Fibroblast of lung (primary cell): ENCODE measurements at regions not wholly inside any gene's neighbourhood (a gene's known extent, or its start where the extent isn't known, plus 50 kb on each side); places are given as distances from the start of the nearest gene placed in this dataset.

Source experiments
- DNase-seq, 2 donors: peaks; one replicate each; pipeline versions ENCODE4 v3.0.0 to v3.0.0-alpha.2; 2010; ENCODE audit warnings: low read depth in 2 of 2
- H2AFZ ChIP-seq: 2 replicates; pipeline ENCODE4 v1.5.1; 2012; ENCODE audit warnings: low read length, control low read depth, inconsistent platforms
- H3K27ac ChIP-seq: 2 replicates; pipeline ENCODE4 v1.5.1; 2011; ENCODE audit warnings: low read length, control low read depth; ENCODE audit not compliant: insufficient read depth
- H3K27me3 ChIP-seq: 2 replicates; pipeline ENCODE4 v1.5.1; 2011; ENCODE audit warnings: mild to moderate bottlenecking, low read length; ENCODE audit not compliant: control insufficient read depth, insufficient read depth
- H3K36me3 ChIP-seq: 2 replicates; pipeline ENCODE4 v1.5.1; 2011; ENCODE audit warnings: low read length; ENCODE audit not compliant: control insufficient read depth, insufficient read depth
- H3K4me1 ChIP-seq: 2 replicates; pipeline ENCODE4 v1.5.1; 2011; ENCODE audit warnings: low read length; ENCODE audit not compliant: control insufficient read depth, insufficient read depth; ENCODE audit errors: extremely low read depth
- H3K4me2 ChIP-seq: 2 replicates; pipeline ENCODE4 v1.5.1; 2011; ENCODE audit warnings: low read length, control low read depth; ENCODE audit not compliant: insufficient read depth; ENCODE audit errors: extremely low read depth
- H3K4me3 ChIP-seq, 4 experiments: fragments of 200-600 bp in 1 of 4; sonication (generic) in 1 of 4; replicated peaks in 1 of 4; 2 replicates each; pipeline ENCODE4 v1.5.1; 2011 to 2016; ENCODE audit warnings: low read length in 4 of 4, low read depth in 3 of 4, mild to moderate bottlenecking in 3 of 4, control low read depth in 2 of 4, inconsistent platforms in 1 of 4, mixed read lengths in 1 of 4; ENCODE audit not compliant: insufficient read depth in 1 of 4; ENCODE audit errors: control extremely low read depth in 1 of 4
- H3K79me2 ChIP-seq: 2 replicates; pipeline ENCODE4 v1.5.1; 2012; ENCODE audit warnings: mild to moderate bottlenecking, low read length, inconsistent platforms; ENCODE audit not compliant: control insufficient read depth, insufficient read depth
- H3K9ac ChIP-seq: 2 replicates; pipeline ENCODE4 v1.5.1; 2011; ENCODE audit warnings: mild to moderate bottlenecking, low read length, control low read depth; ENCODE audit not compliant: insufficient read depth
- H3K9me3 ChIP-seq: 2 replicates; pipeline ENCODE4 v1.5.1; 2012; ENCODE audit warnings: low read depth, low read length; ENCODE audit not compliant: control insufficient read depth, insufficient read depth
- H4K20me1 ChIP-seq: 2 replicates; pipeline ENCODE4 v1.5.1; 2011; ENCODE audit warnings: low read length; ENCODE audit not compliant: control insufficient read depth, insufficient read depth; ENCODE audit errors: extremely low read depth
- CTCF ChIP-seq, 2 donors: IDR thresholded peaks in 1 of 2; conservative IDR thresholded peaks in 1 of 2; 1 replicate in 1 of 2; 2 replicates in 1 of 2; pipeline ENCODE4 v1.5.1; 2011 to 2012; ENCODE audit warnings: low read length in 2 of 2, control low read depth in 1 of 2, inconsistent platforms in 1 of 2, low read depth in 1 of 2, mild to moderate bottlenecking in 1 of 2
- EZH2 ChIP-seq: IDR thresholded peaks from 2 replicates; pipeline ENCODE4 v1.5.1; 2012; ENCODE audit warnings: low read length, control low read depth, mild to moderate bottlenecking; ENCODE audit errors: missing control alignments

- H3K27ac ChIP-seq: no peak overlapping the region
- H3K4me1 ChIP-seq: no peaks in the 10 kb centered on the region
- H3K4me2 ChIP-seq: no peak overlapping the region
- H2AFZ ChIP-seq: no peak overlapping the region
- no peak overlapping the region for H3K9ac ChIP-seq
- no peak overlapping the region for H3K4me3 ChIP-seq
- no peak for DNase-seq
- H3K79me2 ChIP-seq: no peaks in the 10 kb centered on the region
- no peak for TF ChIP-seq CTCF (conservative IDR thresholded peaks at IDR 0.05 in 1 of 2, IDR thresholded peaks at IDR 0.05 in 1 of 2; ENCODE audit: low read depth in 1 of 2, low read length in 2 of 2)
- TF ChIP-seq EZH2: no peak
- H3K36me3 ChIP-seq: no peaks in the 10 kb centered on the region
- H3K9me3 ChIP-seq: no peaks in the 10 kb centered on the region
- no peaks in the 10 kb centered on the region for H4K20me1 ChIP-seq
- no peaks in the 10 kb centered on the region for H3K27me3 ChIP-seq
Observed at GRCh38 chr3:102737353-102737752, 302.5 kb downstream of the ZPLD1 start.

- Histone ChIP-seq H2AFZ (no peak overlapping the region), H3K4me1 (no peaks in the 10 kb centered on the region), H3K9me3 (no peaks in the 10 kb centered on the region), H3K79me2 (no peaks in the 10 kb centered on the region), H4K20me1 (no peaks in the 10 kb centered on the region), H3K9ac (no peak overlapping the region), H3K4me3 (no peak overlapping the region), H3K36me3 (no peaks in the 10 kb centered on the region), H3K27ac (no peak overlapping the region), H3K4me2 (no peak overlapping the region), H3K27me3 (no peaks in the 10 kb centered on the region)
- no peak for DNase-seq
- TF ChIP-seq CTCF (conservative IDR thresholded peaks at IDR 0.05 in 1 of 2, IDR thresholded peaks at IDR 0.05 in 1 of 2; ENCODE audit: low read depth in 1 of 2, low read length in 2 of 2) (no peak), EZH2 (no peak)
Observed at GRCh38 chr3:102741105-102741504, 306.3 kb downstream of the ZPLD1 start.

GRCh38 chr3:102741694-102742093 is 306.9 kb downstream of the ZPLD1 start:
- Histone ChIP-seq H3K9me3 (no peaks in the 10 kb centered on the region), H4K20me1 (no peaks in the 10 kb centered on the region), H3K27ac (no peak overlapping the region), H3K36me3 (no peaks in the 10 kb centered on the region), H3K4me1 (no peaks in the 10 kb centered on the region), H2AFZ (no peak overlapping the region), H3K4me2 (no peak overlapping the region), H3K9ac (no peak overlapping the region), H3K27me3 (no peaks in the 10 kb centered on the region), H3K79me2 (no peaks in the 10 kb centered on the region), H3K4me3 (no peak overlapping the region)
- no peak for DNase-seq
- TF ChIP-seq EZH2 (no peak), CTCF (conservative IDR thresholded peaks at IDR 0.05 in 1 of 2, IDR thresholded peaks at IDR 0.05 in 1 of 2; ENCODE audit: low read depth in 1 of 2, low read length in 2 of 2) (no peak)
